K562 (cell line): ENCODE measurements at regions not wholly inside any gene's neighbourhood (a gene's known extent, or its start where the extent isn't known, plus 50 kb on each side); places are given as distances from the start of the nearest gene placed in this dataset.
"Not testable (repeated sequence)": the region's sequence is repeated elsewhere in the genome, so short reads cannot be mapped to it uniquely, and the experiment has no call there.

Source experiments
- ATAC-seq: fragments of 200-7000 bp; cut with Tn5 transposase; 3 replicates; pipeline ENCODE4 v1.9.1; 2020; ENCODE audit warnings: moderate library complexity
- BruUV-seq: library from RNA; stranded (reverse); fragments of 400-500 nt; replicated peaks from 2 replicates; lab custom pipeline; 2021; lab: Mats Ljungman, UMichigan
- CTCF ChIA-PET: fragments of 300-600 bp; formaldehyde crosslinking; extraction: SDS; loops from one replicate; lab custom pipeline; 2021; ENCODE audit warnings: low intra/inter-chr PET ratio; lab: Yijun Ruan, JAX
- POLR2A ChIA-PET: fragments of 300-600, 350-650 bp; sonication (Branson Sonifier 250); formaldehyde crosslinking; extraction: SDS; loops from one replicate; lab custom pipeline; 2021; ENCODE audit warnings: antibody characterized with exemption, inconsistent platforms; lab: Yijun Ruan, JAX
- DNase-seq, 4 experiments: peaks; one replicate each; pipeline versions ENCODE4 v3.0.0 to v3.0.0-alpha.2; 2011 to 2018; ENCODE audit warnings: low spot score in 3 of 4, mixed read lengths in 3 of 4; ENCODE audit errors: extremely low read depth in 1 of 4
- FAIRE-seq: peaks from 2 replicates; lab custom pipeline; 2011; peaks lifted over from hg19 to GRCh38; lab: Jason Lieb, UNC
- H2AFZ ChIP-seq: 2 replicates; pipeline ENCODE4 v1.6.0; 2011; ENCODE audit warnings: low read depth, low read length, control low read depth, inconsistent platforms
- H3K27ac ChIP-seq: fragments of 200-600 bp; 3 replicates; pipeline ENCODE4 v1.8.0; 2011; ENCODE audit warnings: low read depth, mild to moderate bottlenecking, control low read depth, inconsistent platforms, low read length, moderate library complexity, mixed read lengths; ENCODE audit errors: extremely low read depth
- H3K27me3 ChIP-seq, 2 experiments: fragments of 300-600 bp in 1 of 2; 2 replicates in 1 of 2; 3 replicates in 1 of 2; pipeline versions ENCODE4 v1.6.0 to v1.8.0; 2011; ENCODE audit warnings: inconsistent platforms in 2 of 2, low read length in 2 of 2, mild to moderate bottlenecking in 1 of 2, mixed read lengths in 1 of 2, moderate library complexity in 1 of 2; ENCODE audit not compliant: control insufficient read depth in 2 of 2, insufficient read depth in 2 of 2
- H3K36me3 ChIP-seq: fragments of 300-600 bp; 3 replicates; pipeline ENCODE4 v1.8.0; 2011; ENCODE audit warnings: mild to moderate bottlenecking, low read length, inconsistent platforms; ENCODE audit not compliant: control insufficient read depth, insufficient read depth
- H3K4me1 ChIP-seq, 2 experiments: fragments of 200-600 bp in 1 of 2; replicated peaks in 1 of 2; 2 replicates in 1 of 2; 3 replicates in 1 of 2; pipeline versions ENCODE4 v1.5.1 to v1.8.0; 2011; ENCODE audit warnings: inconsistent platforms in 2 of 2, low read length in 2 of 2, mild to moderate bottlenecking in 1 of 2, mixed read lengths in 1 of 2, moderate library complexity in 1 of 2; ENCODE audit not compliant: control insufficient read depth in 2 of 2, insufficient read depth in 2 of 2
- H3K4me2 ChIP-seq: 2 replicates; pipeline ENCODE4 v1.6.1; 2011; ENCODE audit warnings: low read length, control low read depth, inconsistent platforms, mixed read lengths; ENCODE audit not compliant: insufficient read depth
- H3K4me3 ChIP-seq: fragments of 200-600 bp; sonication (generic), shearing (Covaris generic); 2 replicates; pipeline ENCODE4 v1.5.1; 2016; ENCODE audit warnings: control low read depth, inconsistent platforms
- H3K79me2 ChIP-seq: fragments of 200-600 bp; 3 replicates; pipeline ENCODE4 v1.8.0; 2011; ENCODE audit warnings: low read length, inconsistent platforms; ENCODE audit not compliant: control insufficient read depth, insufficient read depth
- H3K9ac ChIP-seq, 2 experiments: 2 replicates each; pipeline versions ENCODE4 v1.6.0 to v1.6.1; 2011; ENCODE audit warnings: low read depth in 2 of 2, low read length in 2 of 2, control low read depth in 1 of 2, inconsistent platforms in 1 of 2, mild to moderate bottlenecking in 1 of 2, mixed read lengths in 1 of 2; ENCODE audit not compliant: insufficient read depth in 1 of 2
- H3K9me1 ChIP-seq: one replicate; pipeline ENCODE4 v1.6.0; 2011; ENCODE audit warnings: inconsistent platforms, mild to moderate bottlenecking, low read length, moderate library complexity; ENCODE audit not compliant: control insufficient read depth, insufficient read depth
- H3K9me3 ChIP-seq: replicated peaks from 2 replicates; pipeline ENCODE4 v1.5.1; 2011; ENCODE audit warnings: low read depth, low read length, inconsistent platforms; ENCODE audit not compliant: control insufficient read depth, insufficient read depth
- H4K20me1 ChIP-seq: replicated peaks from 2 replicates; pipeline ENCODE4 v1.6.1; 2011; ENCODE audit warnings: low read length, inconsistent platforms, mixed read lengths; ENCODE audit not compliant: control insufficient read depth, insufficient read depth
- BCOR ChIP-seq: fragments of 450-650 bp; IDR thresholded peaks from 2 replicates; pipeline ENCODE4 v1.6.1; 2016
- CEBPB ChIP-seq: fragments of 450-650 bp; IDR thresholded peaks from 2 replicates; pipeline ENCODE4 v1.6.1; 2016; ENCODE audit warnings: missing genetic modification characterization, missing compliant biosample characterization
- E2F3 ChIP-seq: fragments of 250-450 bp; sonication (Bioruptor Pico); IDR thresholded peaks from 2 replicates; pipeline ENCODE4 v1.4.0; 2020; ENCODE audit warnings: mild to moderate bottlenecking
- FIP1L1 ChIP-seq: fragments of 200-400 bp; formaldehyde crosslinking; IDR thresholded peaks from 2 replicates; pipeline ENCODE4 v1.6.1; 2018; ENCODE audit warnings: mild to moderate bottlenecking, low read depth, low read length; ENCODE audit not compliant: poor library complexity, severe bottlenecking
- KLF16 ChIP-seq: IDR thresholded peaks from 2 replicates; pipeline ENCODE4 v1.6.1; 2016; ENCODE audit warnings: antibody characterized with exemption
- PHF20 ChIP-seq: fragments of 450-650 bp; IDR thresholded peaks from 2 replicates; pipeline ENCODE4 v1.6.1; 2018; ENCODE audit not compliant: partially characterized antibody
- SRSF3 ChIP-seq: fragments of 200-400 bp; formaldehyde crosslinking; IDR thresholded peaks from 2 replicates; pipeline ENCODE4 v1.6.1; 2016; ENCODE audit warnings: mild to moderate bottlenecking, low read length, moderate library complexity; ENCODE audit not compliant: insufficient read depth
- TAF9B ChIP-seq: fragments of 450-650 bp; IDR thresholded peaks from 2 replicates; pipeline ENCODE4 v1.6.1; 2018; ENCODE audit warnings: mild to moderate bottlenecking; ENCODE audit not compliant: partially characterized antibody
- YY1 ChIP-seq, 3 experiments: IDR thresholded peaks; 2 replicates each; pipeline ENCODE4 v1.6.1; 2011; ENCODE audit warnings: low read length in 2 of 3, mild to moderate bottlenecking in 2 of 3, moderate library complexity in 2 of 3, borderline replicate concordance in 1 of 3, control low read depth in 1 of 3, low read depth in 1 of 3; ENCODE audit not compliant: insufficient read depth in 3 of 3, insufficient replicate concordance in 2 of 3, control insufficient read depth in 1 of 3, insufficient read length in 1 of 3; ENCODE audit errors: extremely low read depth in 1 of 3
- ZNF699 ChIP-seq: fragments of 250-450 bp; sonication (Bioruptor Pico); IDR thresholded peaks from 2 replicates; pipeline ENCODE4 v1.8.0; 2021; ENCODE audit warnings: mild to moderate bottlenecking, moderate library complexity; ENCODE audit not compliant: insufficient replicate concordance
- WGBS: fragments of 100-300 bp; shearing (Covaris generic); methylation state at CpG from one replicate; pipeline ENCODE4 v1.1.6; 2016; ENCODE audit warnings: low coverage, mixed read lengths; ENCODE audit not compliant: insufficient coverage; ENCODE audit errors: missing lambda C conversion rate; 5-methylcytosine and 5-hydroxymethylcytosine counted together
- in situ Hi-C: fragments of 300-500 bp; cut with MboI; formaldehyde crosslinking; loops from 4 replicates; pipeline ENCODE4 v1.15.0; 2018; ENCODE audit warnings: inconsistent platforms, mixed read lengths
- intact Hi-C: fragments of 100-400 bp; cut with micrococcal nuclease; formaldehyde crosslinking; loops from 2 replicates; pipeline ENCODE4 v1.14.2; 2022
- TF ChIP-seq, protein P1 (sequence below): fragments of 250-450 bp; sonication (Bioruptor Pico); IDR thresholded peaks from 2 replicates; pipeline ENCODE4 v1.5.0; 2021; ENCODE audit warnings: mild to moderate bottlenecking, moderate library complexity
- TF ChIP-seq, protein P2 (sequence below): fragments of 450-650 bp; formaldehyde crosslinking; IDR thresholded peaks from 2 replicates; pipeline ENCODE4 v1.4.0; 2020; ENCODE audit warnings: mild to moderate bottlenecking, moderate library complexity

DNA sequence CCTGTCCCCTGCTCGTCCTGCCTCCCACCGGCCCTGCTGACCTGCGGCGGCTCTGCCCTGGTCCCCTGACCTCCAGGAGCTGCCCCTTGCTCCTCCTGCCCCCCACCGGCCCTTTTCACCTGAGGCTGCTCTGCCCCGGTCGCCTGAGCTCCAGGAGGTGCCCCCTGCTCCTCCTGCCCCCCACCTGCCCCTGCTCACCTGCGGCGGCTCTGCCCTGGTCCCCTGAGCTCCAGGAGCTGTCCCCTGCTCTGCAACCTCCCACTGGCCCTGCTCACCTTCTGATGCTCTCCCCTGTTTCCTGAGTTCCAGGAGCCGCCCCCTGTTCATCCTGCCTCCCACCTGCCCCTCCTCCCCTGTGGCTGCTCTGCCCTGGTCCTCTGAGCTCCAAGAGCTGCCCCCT, 101.3 kb downstream of the TMEM121 start:
- ATAC-seq (no peak), FAIRE-seq (no peak), DNase-seq (no peak)
- no peak overlapping the region for H3K27ac ChIP-seq
- no peaks in the 10 kb centered on the region for H3K79me2 ChIP-seq
- no peaks in the 10 kb centered on the region for H3K36me3 ChIP-seq
- H4K20me1 ChIP-seq, result no peaks in the 10 kb centered on the region
- in situ Hi-C loops (no loop called here), intact Hi-C loops (no loop called here)
- H3K4me3 ChIP-seq, result no peak overlapping the region
- CTCF ChIA-PET, result no interaction called here
- no peak overlapping the region for H3K9ac ChIP-seq
- H3K27me3 ChIP-seq, result no peaks in the 10 kb centered on the region
- TF ChIP-seq TAF9B (no peak), ZNF699 (CRISPR knock-in tag) (no peak), KLF16 (no peak), SRSF3 (no peak), BCOR (no peak), CEBPB (tag) (no peak), YY1 (IDR thresholded peaks at IDR 0.05; ENCODE audit: borderline replicate concordance in 1 of 3, control insufficient read depth in 1 of 3, extremely low read depth in 1 of 3, insufficient read depth in 3 of 3, insufficient read length in 1 of 3, insufficient replicate concordance in 2 of 3, low read depth in 1 of 3, low read length in 2 of 3) (no peak), E2F3 (CRISPR knock-in tag) (no peak), PHF20 (no peak), FIP1L1 (no peak)
- TF ChIP-seq, protein P1, sequence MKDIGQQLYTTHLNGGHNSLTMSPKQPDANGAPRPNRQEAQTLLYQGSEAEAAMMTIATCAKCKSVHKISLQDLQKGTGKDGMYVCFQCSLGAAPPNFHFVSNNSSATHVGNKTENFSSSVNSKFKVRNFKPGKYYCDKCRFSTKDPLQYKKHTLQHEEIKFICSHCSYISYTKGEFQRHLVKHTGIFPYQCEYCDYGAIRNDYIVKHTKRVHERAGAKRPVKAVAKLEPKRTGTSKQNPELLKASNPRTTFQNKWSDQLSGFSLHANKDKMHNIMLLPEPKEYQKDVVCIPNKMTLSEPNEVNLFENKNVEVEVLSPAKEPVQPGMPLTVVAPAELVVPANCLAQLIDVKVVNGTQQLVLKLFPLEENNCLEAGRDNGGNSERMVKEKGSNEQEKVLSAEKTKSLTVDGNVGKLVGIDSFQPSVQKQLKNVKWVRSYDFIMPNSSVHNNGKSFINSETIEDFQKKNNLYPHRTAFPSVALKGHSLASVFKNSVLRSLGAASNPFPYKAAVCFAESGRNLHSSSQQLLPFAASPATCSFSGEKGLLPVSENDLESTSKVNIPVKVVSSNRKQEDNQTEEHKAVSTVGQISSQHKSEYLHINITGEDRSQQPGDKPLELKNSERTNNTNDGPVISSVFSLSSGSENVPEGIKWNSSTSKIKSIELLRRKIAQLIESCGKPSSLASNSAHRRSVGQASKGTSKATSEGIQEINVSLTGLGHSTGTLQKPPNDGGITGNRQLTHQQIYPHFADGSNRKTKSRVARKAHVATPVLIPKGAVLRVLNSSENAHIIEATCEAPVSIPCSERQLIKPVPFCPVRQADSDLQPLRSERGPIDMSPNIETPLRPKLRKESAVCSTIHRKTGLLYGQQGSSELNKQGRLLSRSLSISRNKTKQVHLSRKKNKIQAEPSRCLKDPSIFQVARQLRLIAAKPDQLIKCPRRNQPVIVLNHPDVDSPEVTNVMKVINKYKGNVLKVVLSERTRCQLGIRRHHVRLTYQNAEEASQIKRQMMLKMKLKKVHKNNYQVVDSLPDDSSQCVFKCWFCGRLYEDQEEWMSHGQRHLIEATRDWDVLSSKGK (CRISPR knock-in tag), result no peak
- TF ChIP-seq, protein P2, sequence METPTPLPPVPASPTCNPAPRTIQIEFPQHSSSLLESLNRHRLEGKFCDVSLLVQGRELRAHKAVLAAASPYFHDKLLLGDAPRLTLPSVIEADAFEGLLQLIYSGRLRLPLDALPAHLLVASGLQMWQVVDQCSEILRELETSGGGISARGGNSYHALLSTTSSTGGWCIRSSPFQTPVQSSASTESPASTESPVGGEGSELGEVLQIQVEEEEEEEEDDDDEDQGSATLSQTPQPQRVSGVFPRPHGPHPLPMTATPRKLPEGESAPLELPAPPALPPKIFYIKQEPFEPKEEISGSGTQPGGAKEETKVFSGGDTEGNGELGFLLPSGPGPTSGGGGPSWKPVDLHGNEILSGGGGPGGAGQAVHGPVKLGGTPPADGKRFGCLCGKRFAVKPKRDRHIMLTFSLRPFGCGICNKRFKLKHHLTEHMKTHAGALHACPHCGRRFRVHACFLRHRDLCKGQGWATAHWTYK (CRISPR knock-in tag), result no peak
- no peak overlapping the region for H3K4me2 ChIP-seq
- H3K9me1 ChIP-seq, result no peaks in the 10 kb centered on the region
- BruUV-seq, result no TSS peak
- no peak overlapping the region for H2AFZ ChIP-seq
- POLR2A ChIA-PET, result interaction anchor here (0.6 kb wide), 1 partner anchor 19 kb away, joined by 3 read pairs; no protein-coding TSS in a partner anchor
- H3K4me1 ChIP-seq, result no peaks in the 10 kb centered on the region
- WGBS, result 0% methylated on average over 2 of the region's 10 CpGs
- no peaks in the 10 kb centered on the region for H3K9me3 ChIP-seq

DNA sequence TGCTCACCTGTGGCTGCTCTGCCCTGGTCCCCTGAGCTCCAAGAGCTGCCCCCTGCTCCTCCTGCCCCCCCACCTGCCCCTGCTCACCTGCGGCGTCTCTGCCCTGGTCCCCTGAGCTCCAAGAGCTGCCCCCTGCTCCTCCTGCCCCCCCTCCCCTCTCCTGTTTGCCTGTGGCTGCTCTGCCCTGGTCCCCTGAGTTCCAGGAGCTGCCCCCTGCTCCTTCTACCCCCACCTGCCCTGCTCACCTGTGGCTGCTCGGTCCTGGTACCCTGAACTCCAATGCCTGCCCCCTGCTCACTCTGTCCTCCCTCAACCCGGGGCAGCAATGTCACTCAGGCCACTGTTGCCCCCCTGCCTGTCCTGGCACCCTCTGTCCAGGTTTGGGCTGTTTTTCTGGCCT, 101.7 kb downstream of the TMEM121 start:
- H3K9ac ChIP-seq, ATAC-seq, H4K20me1 ChIP-seq, H3K79me2 ChIP-seq, in situ Hi-C loops, H3K4me3 ChIP-seq, POLR2A ChIA-PET, H3K36me3 ChIP-seq, H2AFZ ChIP-seq, H3K9me3 ChIP-seq, H3K27me3 ChIP-seq, H3K4me2 ChIP-seq, H3K4me1 ChIP-seq, BruUV-seq, CTCF ChIA-PET, DNase-seq, H3K9me1 ChIP-seq, intact Hi-C loops, H3K27ac ChIP-seq, FAIRE-seq: not testable (repeated sequence)
- WGBS, result no CpG with 5 or more reads among the region's 4 CpGs
